GM12875 (cell line): ENCODE measurements at regions not wholly inside any gene's neighbourhood (a gene's known extent, or its start where the extent isn't known, plus 50 kb on each side); places are given as distances from the start of the nearest gene placed in this dataset.

Experiments
- H3K4me3 ChIP-seq: one replicate; pipeline ENCODE4 v1.5.1; 2011; ENCODE audit warnings: low read depth, low read length, control low read depth
- TF ChIP-seq, protein P1 (sequence below): IDR thresholded peaks from 2 replicates; pipeline ENCODE4 v1.5.1; 2011; ENCODE audit warnings: low read depth, mild to moderate bottlenecking, control low read depth, inconsistent platforms, low read length, moderate library complexity, borderline replicate concordance; ENCODE audit not compliant: insufficient read depth

DNA sequence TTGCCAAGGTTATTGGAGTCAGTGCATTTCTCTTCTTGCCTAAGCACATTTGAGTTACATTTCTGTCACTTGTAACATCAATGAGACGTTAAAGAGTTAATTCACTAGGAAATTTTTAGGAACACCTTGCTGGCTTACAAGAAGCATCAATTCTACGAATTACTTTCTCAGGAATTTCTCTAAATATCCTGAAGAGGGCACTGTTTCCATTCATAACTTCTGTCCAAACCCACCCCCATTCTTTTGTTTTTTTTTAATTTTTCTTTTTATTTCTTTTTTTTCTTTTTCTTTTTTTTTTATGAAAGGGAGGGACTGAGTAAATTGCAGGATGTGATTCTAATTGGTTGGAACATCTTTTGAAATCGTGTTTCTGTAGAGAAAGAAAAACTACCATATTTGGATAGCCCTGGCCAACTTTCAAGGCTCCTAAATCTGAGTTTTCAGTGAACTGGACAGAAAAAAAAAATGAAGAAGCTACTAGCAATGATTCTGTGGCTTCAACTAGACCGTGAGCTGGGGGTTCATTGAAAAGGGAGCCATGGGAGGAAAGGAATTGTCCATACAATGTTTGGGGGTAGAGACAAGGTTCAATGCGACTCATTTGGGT, 285.3 kb downstream of the DAD1 start:
- no peak overlapping the region for H3K4me3 ChIP-seq
- TF ChIP-seq, protein P1, sequence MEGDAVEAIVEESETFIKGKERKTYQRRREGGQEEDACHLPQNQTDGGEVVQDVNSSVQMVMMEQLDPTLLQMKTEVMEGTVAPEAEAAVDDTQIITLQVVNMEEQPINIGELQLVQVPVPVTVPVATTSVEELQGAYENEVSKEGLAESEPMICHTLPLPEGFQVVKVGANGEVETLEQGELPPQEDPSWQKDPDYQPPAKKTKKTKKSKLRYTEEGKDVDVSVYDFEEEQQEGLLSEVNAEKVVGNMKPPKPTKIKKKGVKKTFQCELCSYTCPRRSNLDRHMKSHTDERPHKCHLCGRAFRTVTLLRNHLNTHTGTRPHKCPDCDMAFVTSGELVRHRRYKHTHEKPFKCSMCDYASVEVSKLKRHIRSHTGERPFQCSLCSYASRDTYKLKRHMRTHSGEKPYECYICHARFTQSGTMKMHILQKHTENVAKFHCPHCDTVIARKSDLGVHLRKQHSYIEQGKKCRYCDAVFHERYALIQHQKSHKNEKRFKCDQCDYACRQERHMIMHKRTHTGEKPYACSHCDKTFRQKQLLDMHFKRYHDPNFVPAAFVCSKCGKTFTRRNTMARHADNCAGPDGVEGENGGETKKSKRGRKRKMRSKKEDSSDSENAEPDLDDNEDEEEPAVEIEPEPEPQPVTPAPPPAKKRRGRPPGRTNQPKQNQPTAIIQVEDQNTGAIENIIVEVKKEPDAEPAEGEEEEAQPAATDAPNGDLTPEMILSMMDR: no peak; the same call in 1 of the 2 replicates

DNA sequence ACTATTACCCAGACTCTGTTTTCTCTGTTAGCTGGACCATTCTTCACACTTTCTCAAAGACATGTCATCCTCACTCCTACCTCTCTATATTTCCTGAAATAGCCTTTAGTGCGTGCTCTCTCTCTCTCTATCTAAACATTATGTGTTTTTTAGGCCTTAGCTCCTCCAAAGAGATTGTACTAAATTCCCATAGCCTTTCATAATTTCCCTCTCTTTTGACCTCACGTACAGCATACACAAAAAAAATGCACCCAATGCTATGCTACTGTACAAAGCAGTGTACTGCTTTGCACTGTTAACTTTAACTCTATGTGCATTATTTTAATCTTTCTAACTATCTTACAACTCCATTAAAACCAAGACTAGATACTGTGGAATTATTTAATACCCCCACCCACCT, 288.4 kb downstream of the DAD1 start:
- no peak overlapping the region for H3K4me3 ChIP-seq
- TF ChIP-seq, protein P1: no peak

DNA sequence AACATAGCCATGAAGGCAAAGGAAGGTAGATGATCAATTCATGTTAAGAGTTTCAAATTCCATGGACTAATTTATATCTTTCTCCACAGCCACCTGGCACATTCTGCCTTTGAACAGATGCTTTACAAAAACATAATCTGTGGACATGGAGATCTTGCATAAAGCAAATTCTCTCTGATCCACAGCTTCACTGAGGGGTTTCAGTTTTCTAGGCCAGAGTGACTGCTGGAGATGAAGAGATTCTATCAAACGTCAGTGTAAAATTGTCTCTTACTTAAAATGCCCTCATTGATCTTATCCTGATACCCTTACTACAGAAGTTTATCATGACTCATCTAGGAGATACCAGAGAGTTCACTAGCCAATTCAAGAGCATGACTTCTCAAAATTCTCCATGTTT, 291.6 kb downstream of the DAD1 start:
- TF ChIP-seq, protein P1: no peak
- H3K4me3 ChIP-seq: no peak overlapping the region

DNA sequence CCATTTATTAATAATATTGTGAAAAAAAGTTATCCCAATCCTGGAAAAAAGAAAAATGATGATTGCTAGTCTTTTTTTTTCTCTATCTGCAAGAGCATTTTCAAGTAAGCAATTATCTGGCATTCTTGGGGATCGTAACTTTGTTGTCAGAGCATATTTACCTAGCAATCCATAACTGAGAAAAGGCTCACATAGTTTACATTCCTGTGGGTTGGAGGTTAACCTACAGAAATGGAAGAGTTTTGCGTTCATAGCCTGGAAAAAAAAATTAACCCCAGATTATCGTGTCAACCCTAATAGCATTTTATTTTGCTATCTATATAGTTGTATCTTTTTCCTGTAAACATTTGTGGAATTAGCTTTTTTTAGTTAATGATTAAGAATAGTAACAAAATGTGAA, 292.3 kb downstream of the DAD1 start:
- H3K4me3 ChIP-seq: no peak overlapping the region

DNA sequence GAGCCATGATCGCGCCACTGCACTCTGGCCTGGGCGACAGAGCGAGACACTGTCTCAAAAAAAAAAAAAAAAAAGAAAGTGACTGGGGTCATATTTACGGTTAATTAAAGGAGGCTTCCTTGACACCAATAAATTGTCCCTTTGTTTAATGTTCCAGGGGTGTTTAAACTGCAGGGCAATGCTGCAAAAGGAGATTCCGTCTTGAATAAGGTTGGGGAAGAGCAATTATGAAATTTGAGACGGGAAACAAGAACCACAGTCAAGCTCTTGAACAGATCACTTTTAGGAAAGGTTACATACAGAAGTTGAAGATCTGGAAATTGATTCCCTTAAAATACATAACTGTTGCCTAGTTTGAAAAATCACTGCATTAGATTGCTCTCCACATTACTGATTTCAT, 292.9 kb downstream of the DAD1 start:
- no peak overlapping the region for H3K4me3 ChIP-seq

More for the DNA sequence above, 292.3 kb downstream of the DAD1 start:
- TF ChIP-seq, protein P1: no peak

DNA sequence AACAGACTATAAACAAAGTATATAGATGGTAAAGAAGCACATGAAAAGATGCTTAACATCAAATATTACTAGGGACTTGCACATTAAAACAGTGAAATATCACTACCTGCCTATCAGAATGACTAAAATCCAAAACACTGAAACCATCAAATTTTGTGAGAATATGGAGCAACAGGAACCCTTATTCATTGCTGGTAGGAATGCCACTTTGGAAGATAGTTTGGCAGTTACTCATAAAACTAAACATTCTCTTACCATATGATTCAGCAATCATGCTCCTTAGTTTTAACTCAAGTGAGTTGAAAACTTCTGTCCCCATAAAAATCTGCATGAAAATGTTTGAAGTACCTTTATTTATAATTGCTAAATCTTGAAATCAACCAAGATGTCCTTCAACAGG, 297.6 kb downstream of the DAD1 start:
- no peak overlapping the region for H3K4me3 ChIP-seq
- TF ChIP-seq, protein P1: no peak

More for the DNA sequence above, 292.9 kb downstream of the DAD1 start:
- TF ChIP-seq, protein P1: no peak

DNA sequence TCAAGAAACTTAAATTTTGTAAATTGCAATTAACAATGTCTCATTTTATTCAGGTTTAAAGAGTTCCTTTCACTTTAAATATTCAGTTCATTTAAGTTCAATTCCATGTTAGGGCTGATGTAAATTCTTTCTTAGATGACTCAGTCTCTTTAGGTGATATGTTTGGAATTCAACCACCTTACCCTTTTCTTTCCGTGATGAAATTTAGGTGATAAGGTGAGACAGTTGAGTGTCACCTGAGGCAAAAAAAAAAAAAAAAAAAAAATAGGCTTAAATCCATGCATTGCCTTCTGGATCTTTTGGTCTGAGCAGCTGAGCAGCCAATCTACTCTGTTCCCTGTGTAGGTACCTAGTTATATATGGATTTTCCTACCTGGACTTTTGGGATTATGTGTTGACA, 299.5 kb downstream of the DAD1 start:
- no peak overlapping the region for H3K4me3 ChIP-seq
- TF ChIP-seq, protein P1: no peak
